Osteoblast (primary cell): ENCODE measurements at regions not wholly inside any gene's neighbourhood (a gene's known extent, or its start where the extent isn't known, plus 50 kb on each side); places are given as distances from the start of the nearest gene placed in this dataset.

Experiments used
- DNase-seq: peaks from one replicate; pipeline ENCODE4 v3.0.0; 2011; ENCODE audit warnings: low spot score, mixed read lengths; ENCODE audit not compliant: insufficient read length; ENCODE audit errors: missing footprints
- H2AFZ ChIP-seq: 2 replicates; pipeline ENCODE4 v1.6.0; 2011; ENCODE audit warnings: mild to moderate bottlenecking, low read length
- H3K27ac ChIP-seq: 2 replicates; pipeline ENCODE4 v1.5.1; 2011; ENCODE audit warnings: mild to moderate bottlenecking, low read depth, low read length, moderate library complexity
- H3K27me3 ChIP-seq: 2 replicates; pipeline ENCODE4 v1.6.0; 2012; ENCODE audit warnings: mild to moderate bottlenecking, control low read depth, inconsistent platforms, low read length, moderate library complexity; ENCODE audit not compliant: insufficient read depth
- H3K36me3 ChIP-seq: 2 replicates; pipeline ENCODE4 v1.5.1; 2011; ENCODE audit warnings: mild to moderate bottlenecking, low read length, control low read depth, moderate library complexity; ENCODE audit not compliant: insufficient read depth
- H3K4me1 ChIP-seq: 2 replicates; pipeline ENCODE4 v1.5.1; 2011; ENCODE audit warnings: mild to moderate bottlenecking, low read length, control low read depth, moderate library complexity; ENCODE audit not compliant: insufficient read depth
- H3K4me2 ChIP-seq: 2 replicates; pipeline ENCODE4 v1.6.0; 2011; ENCODE audit warnings: mild to moderate bottlenecking, low read length; ENCODE audit not compliant: insufficient read depth
- H3K4me3 ChIP-seq: fragments of 200-600 bp; sonication (generic); 3 replicates; pipeline ENCODE4 v1.5.1; 2012; ENCODE audit warnings: mild to moderate bottlenecking, low read length, inconsistent platforms; ENCODE audit not compliant: insufficient read depth
- H3K79me2 ChIP-seq: 2 replicates; pipeline ENCODE4 v1.6.0; 2012; ENCODE audit warnings: mild to moderate bottlenecking, low read length, control low read depth, inconsistent platforms; ENCODE audit not compliant: insufficient read depth
- H3K9me3 ChIP-seq: 2 replicates; pipeline ENCODE4 v1.5.1; 2011; ENCODE audit warnings: low read depth, low read length, control low read depth
- H4K20me1 ChIP-seq: 2 replicates; pipeline ENCODE4 v1.6.0; 2012; ENCODE audit warnings: mild to moderate bottlenecking, low read length, control low read depth; ENCODE audit not compliant: insufficient read depth
- TF ChIP-seq, protein P1 (sequence below): IDR thresholded peaks from 2 replicates; pipeline ENCODE4 v1.5.1; 2011; ENCODE audit warnings: mild to moderate bottlenecking, low read depth, low read length, moderate library complexity; ENCODE audit errors: extremely low read depth

DNA sequence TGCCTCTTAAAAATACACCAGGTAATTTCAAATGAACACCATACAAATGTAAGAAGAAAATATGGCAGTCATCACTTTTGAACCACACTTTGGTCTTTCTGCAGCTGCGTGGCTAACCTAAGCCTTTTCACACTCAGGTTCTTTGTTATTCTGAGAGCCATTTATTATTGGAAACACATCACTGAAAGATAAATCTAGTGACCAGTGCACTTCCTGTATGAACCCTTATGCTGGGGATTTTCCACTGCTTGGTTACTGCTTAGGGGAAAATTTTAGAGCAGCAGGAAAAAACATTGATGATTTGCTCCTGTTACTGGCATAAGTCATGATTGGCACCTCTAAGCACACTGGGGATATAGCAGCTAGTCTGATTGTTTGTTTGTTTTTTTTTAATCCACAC, 58.6 kb upstream of the RANBP3L start:
- H3K4me1 ChIP-seq = peaks cover 31% of the 10 kb centered on the region
- no peak overlapping the region for H3K4me2 ChIP-seq
- no peaks in the 10 kb centered on the region for H3K79me2 ChIP-seq
- H3K4me3 ChIP-seq = no peak overlapping the region
- H3K9me3 ChIP-seq = no peaks in the 10 kb centered on the region
- no peaks in the 10 kb centered on the region for H4K20me1 ChIP-seq
- H3K27ac ChIP-seq = no peak overlapping the region
- DNase-seq = no peak
- H2AFZ ChIP-seq = no peak overlapping the region
- no peaks in the 10 kb centered on the region for H3K27me3 ChIP-seq
- TF ChIP-seq, protein P1, sequence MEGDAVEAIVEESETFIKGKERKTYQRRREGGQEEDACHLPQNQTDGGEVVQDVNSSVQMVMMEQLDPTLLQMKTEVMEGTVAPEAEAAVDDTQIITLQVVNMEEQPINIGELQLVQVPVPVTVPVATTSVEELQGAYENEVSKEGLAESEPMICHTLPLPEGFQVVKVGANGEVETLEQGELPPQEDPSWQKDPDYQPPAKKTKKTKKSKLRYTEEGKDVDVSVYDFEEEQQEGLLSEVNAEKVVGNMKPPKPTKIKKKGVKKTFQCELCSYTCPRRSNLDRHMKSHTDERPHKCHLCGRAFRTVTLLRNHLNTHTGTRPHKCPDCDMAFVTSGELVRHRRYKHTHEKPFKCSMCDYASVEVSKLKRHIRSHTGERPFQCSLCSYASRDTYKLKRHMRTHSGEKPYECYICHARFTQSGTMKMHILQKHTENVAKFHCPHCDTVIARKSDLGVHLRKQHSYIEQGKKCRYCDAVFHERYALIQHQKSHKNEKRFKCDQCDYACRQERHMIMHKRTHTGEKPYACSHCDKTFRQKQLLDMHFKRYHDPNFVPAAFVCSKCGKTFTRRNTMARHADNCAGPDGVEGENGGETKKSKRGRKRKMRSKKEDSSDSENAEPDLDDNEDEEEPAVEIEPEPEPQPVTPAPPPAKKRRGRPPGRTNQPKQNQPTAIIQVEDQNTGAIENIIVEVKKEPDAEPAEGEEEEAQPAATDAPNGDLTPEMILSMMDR = no peak
- H3K36me3 ChIP-seq = no peaks in the 10 kb centered on the region

DNA sequence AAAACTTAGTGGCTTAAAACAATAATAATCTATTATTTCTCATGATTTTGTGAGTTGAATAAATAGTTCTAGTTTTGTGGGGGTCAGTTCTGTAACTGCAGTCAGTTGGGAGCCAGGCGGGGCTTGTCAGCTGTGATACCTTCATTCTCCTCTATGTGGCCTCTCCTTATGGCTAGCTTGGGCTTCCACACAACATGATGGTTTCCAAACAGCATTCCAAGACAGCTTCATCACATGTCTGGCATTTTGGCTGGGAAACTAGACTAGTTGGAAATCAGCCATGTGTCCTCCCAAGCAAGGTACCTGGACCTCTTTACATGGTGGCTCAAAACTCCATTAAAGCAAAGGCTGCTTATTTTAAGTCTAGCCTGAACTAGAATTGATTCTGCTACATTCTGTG, 61.4 kb upstream of the RANBP3L start:
- Histone ChIP-seq H3K4me3 (no peak overlapping the region), H3K9me3 (no peaks in the 10 kb centered on the region), H3K4me2 (no peak overlapping the region), H3K79me2 (no peaks in the 10 kb centered on the region), H3K4me1 (peaks cover 37% of the 10 kb centered on the region), H2AFZ (no peak overlapping the region), H3K27ac (no peak overlapping the region), H3K36me3 (no peaks in the 10 kb centered on the region), H4K20me1 (no peaks in the 10 kb centered on the region), H3K27me3 (no peaks in the 10 kb centered on the region)
- no peak for DNase-seq
- TF ChIP-seq, protein P1 = peak; percentile 37

DNA sequence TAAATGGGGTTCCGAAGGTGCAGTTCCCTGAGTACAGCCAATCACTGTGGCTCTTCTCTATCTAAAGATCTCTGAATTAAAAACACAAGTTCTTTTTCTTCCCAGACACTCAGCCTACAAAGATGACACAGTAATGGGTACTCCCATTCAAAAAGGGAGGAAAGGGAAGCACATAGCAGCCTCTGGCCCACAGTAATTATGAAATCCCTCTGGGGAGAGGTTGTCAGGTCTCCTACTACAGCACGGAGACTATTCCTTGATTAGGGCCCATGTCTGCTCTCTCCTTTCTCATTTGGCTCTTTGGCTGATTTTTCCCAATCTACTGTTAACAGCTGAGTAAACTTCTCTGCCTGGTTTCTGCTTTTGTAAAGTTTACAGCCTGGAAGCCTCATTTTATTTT, 62.0 kb upstream of the RANBP3L start:
- H3K27ac ChIP-seq = no peak overlapping the region
- H2AFZ ChIP-seq = no peak overlapping the region
- no peaks in the 10 kb centered on the region for H3K79me2 ChIP-seq
- TF ChIP-seq, protein P1 = no peak
- H3K36me3 ChIP-seq = no peaks in the 10 kb centered on the region
- no peak for DNase-seq
- H3K4me1 ChIP-seq = peaks cover 33% of the 10 kb centered on the region
- H3K9me3 ChIP-seq = no peaks in the 10 kb centered on the region
- H3K4me2 ChIP-seq = no peak overlapping the region
- H3K4me3 ChIP-seq = no peak overlapping the region
- no peaks in the 10 kb centered on the region for H4K20me1 ChIP-seq
- no peaks in the 10 kb centered on the region for H3K27me3 ChIP-seq

DNA sequence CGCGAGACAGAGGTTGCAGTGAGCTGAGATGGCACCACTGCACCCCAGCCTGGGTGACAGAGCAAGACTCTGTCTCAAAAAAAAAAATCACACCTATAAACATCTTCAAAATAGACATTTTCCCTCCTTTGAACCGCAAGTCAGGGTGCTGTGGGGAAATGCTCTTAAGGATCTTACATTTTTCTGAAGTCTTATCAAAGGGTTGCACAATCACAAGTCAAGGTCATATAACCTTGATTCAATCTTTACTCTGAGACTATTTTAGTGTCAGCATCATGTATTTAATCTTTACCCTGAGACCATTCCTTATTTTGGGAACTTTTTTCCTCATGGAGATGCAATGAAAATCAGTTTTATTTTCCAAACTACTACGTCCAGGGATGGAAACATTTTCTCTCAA, 62.8 kb upstream of the RANBP3L start:
- TF ChIP-seq, protein P1 = no peak

More for the DNA sequence above, 62.8 kb upstream of the RANBP3L start:
- Histone ChIP-seq H3K9me3 (no peaks in the 10 kb centered on the region), H2AFZ (no peak overlapping the region), H3K27me3 (no peaks in the 10 kb centered on the region), H3K27ac (no peak overlapping the region), H3K4me1 (peaks cover 26% of the 10 kb centered on the region), H3K4me2 (no peak overlapping the region), H3K4me3 (no peak overlapping the region), H3K36me3 (no peaks in the 10 kb centered on the region), H4K20me1 (no peaks in the 10 kb centered on the region), H3K79me2 (no peaks in the 10 kb centered on the region)
- no peak for DNase-seq
